DOHH2 (cell line): ENCODE measurements at regions not wholly inside any gene's neighbourhood (a gene's known extent, or its start where the extent isn't known, plus 50 kb on each side); places are given as distances from the start of the nearest gene placed in this dataset.
"Not testable (repeated sequence)": the region's sequence is repeated elsewhere in the genome, so short reads cannot be mapped to it uniquely, and the experiment has no call there.

Experiments
- H3F3A ChIP-seq: fragments of 200-600 bp; sonication (generic), shearing (Covaris generic); 2 replicates; pipeline ENCODE4 v1.6.0; 2016; ENCODE audit warnings: antibody characterized with exemption, mild to moderate bottlenecking; ENCODE audit not compliant: control insufficient read depth, insufficient read depth
- H3K27ac ChIP-seq: fragments of 200-600 bp; sonication (generic); 2 replicates; pipeline ENCODE4 v1.5.1; 2014; ENCODE audit warnings: low read depth, mild to moderate bottlenecking, low read length, moderate library complexity
- H3K27me3 ChIP-seq: fragments of 200-600 bp; sonication (generic); 2 replicates; pipeline ENCODE4 v1.6.1; 2014; ENCODE audit warnings: mild to moderate bottlenecking, low read length, mixed read lengths; ENCODE audit not compliant: control insufficient read depth
- H3K36me3 ChIP-seq: fragments of 200-600 bp; sonication (generic); 2 replicates; pipeline ENCODE4 v1.6.1; 2014; ENCODE audit warnings: mild to moderate bottlenecking, low read length, moderate library complexity, mixed read lengths; ENCODE audit not compliant: control insufficient read depth
- H3K4me1 ChIP-seq: fragments of 200-600 bp; sonication (generic); 2 replicates; pipeline ENCODE4 v1.6.1; 2014; ENCODE audit warnings: mild to moderate bottlenecking, low read length, mixed read lengths; ENCODE audit not compliant: control insufficient read depth
- H3K4me2 ChIP-seq: fragments of 200-600 bp; sonication (generic); 2 replicates; pipeline ENCODE4 v1.6.0; 2014; ENCODE audit warnings: mild to moderate bottlenecking, low read length, moderate library complexity
- H3K4me3 ChIP-seq: fragments of 200-600 bp; sonication (generic); 2 replicates; pipeline ENCODE4 v1.5.1; 2014; ENCODE audit warnings: mild to moderate bottlenecking, low read length, mixed read lengths
- H3K79me2 ChIP-seq: fragments of 200-600 bp; sonication (generic); 2 replicates; pipeline ENCODE4 v1.6.1; 2014; ENCODE audit warnings: mild to moderate bottlenecking, low read length, mixed read lengths; ENCODE audit not compliant: control insufficient read depth
- H3K9me2 ChIP-seq: fragments of 200-600 bp; sonication (generic); replicated peaks from 2 replicates; pipeline ENCODE4 v1.6.1; 2014; ENCODE audit warnings: mild to moderate bottlenecking, low read length, mixed read lengths; ENCODE audit not compliant: control insufficient read depth
- H3K9me3 ChIP-seq: fragments of 200-600 bp; sonication (generic); 2 replicates; pipeline ENCODE4 v1.6.1; 2014; ENCODE audit warnings: antibody characterized with exemption, low read length, mixed read lengths; ENCODE audit not compliant: control insufficient read depth, insufficient read depth
- H4K20me1 ChIP-seq: fragments of 200-600 bp; sonication (generic); 2 replicates; pipeline ENCODE4 v1.6.0; 2014; ENCODE audit warnings: low read depth, mild to moderate bottlenecking, antibody characterized with exemption, low read length, moderate library complexity; ENCODE audit not compliant: control insufficient read depth, insufficient read depth
- CTCF ChIP-seq: fragments of 200-600 bp; sonication (generic); IDR thresholded peaks from one replicate; pipeline ENCODE4 v1.5.1; 2014; ENCODE audit warnings: antibody characterized with exemption, mild to moderate bottlenecking, low read depth, low read length; ENCODE audit not compliant: poor library complexity, severe bottlenecking
- EZH2phosphoT487 ChIP-seq: fragments of 200-600 bp; sonication (generic); IDR thresholded peaks from 2 replicates; pipeline ENCODE4 v1.6.1; 2017; ENCODE audit warnings: borderline replicate concordance, mild to moderate bottlenecking, antibody characterized with exemption, low read length, moderate library complexity, mixed read lengths

DNA sequence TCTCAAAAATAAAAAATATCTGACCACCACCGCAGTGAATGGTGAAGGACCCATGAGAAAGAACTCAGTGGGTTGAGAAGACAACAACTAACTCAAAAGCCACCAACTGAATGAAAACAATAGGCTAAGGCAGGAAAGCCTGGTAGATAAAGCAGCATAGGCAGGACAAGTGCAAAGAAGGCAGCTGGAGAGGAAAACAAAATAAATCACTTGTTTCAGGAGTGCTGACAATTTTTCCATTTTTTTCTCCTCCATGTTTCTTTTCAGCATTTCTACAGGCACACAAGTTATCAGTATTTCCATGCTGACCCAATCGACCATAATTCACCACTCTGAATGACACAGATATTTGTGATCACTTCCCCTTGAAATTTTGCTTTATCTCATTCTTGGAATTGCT lies 597.8 kb downstream of the LIG4 start:
- H3K27ac ChIP-seq = no peak overlapping the region
- no peaks in the 10 kb centered on the region for H3K9me3 ChIP-seq
- no peaks in the 10 kb centered on the region for H3K4me1 ChIP-seq
- H3F3A ChIP-seq = no peaks in the 10 kb centered on the region
- H4K20me1 ChIP-seq = no peaks in the 10 kb centered on the region
- no peaks in the 10 kb centered on the region for H3K79me2 ChIP-seq
- H3K36me3 ChIP-seq = no peaks in the 10 kb centered on the region
- H3K27me3 ChIP-seq = no peaks in the 10 kb centered on the region
- H3K4me3 ChIP-seq = no peak overlapping the region
- TF ChIP-seq EZH2phosphoT487 (no peak), CTCF (no peak)
- H3K4me2 ChIP-seq = no peak overlapping the region
- no peaks in the 10 kb centered on the region for H3K9me2 ChIP-seq

- Histone ChIP-seq H3K27me3 (no peaks in the 10 kb centered on the region), H3K4me1 (no peaks in the 10 kb centered on the region), H3K27ac (no peak overlapping the region), H3F3A (no peaks in the 10 kb centered on the region), H3K9me3 (no peaks in the 10 kb centered on the region), H3K36me3 (no peaks in the 10 kb centered on the region), H4K20me1 (no peaks in the 10 kb centered on the region), H3K4me3 (no peak overlapping the region), H3K9me2 (no peaks in the 10 kb centered on the region), H3K4me2 (no peak overlapping the region), H3K79me2 (no peaks in the 10 kb centered on the region)
- TF ChIP-seq CTCF (no peak), EZH2phosphoT487 (no peak)
These were observed 603.0 kb downstream of the LIG4 start for GRCh38 chr13:107612376-107612775.

- H3K9me3 ChIP-seq = no peaks in the 10 kb centered on the region
- H4K20me1 ChIP-seq = no peaks in the 10 kb centered on the region
- no peak overlapping the region for H3K4me3 ChIP-seq
- TF ChIP-seq CTCF = no peak
- TF ChIP-seq EZH2phosphoT487 = no peak
- H3F3A ChIP-seq = no peaks in the 10 kb centered on the region
- no peaks in the 10 kb centered on the region for H3K27me3 ChIP-seq
- no peaks in the 10 kb centered on the region for H3K36me3 ChIP-seq
- no peak overlapping the region for H3K27ac ChIP-seq
- H3K4me2 ChIP-seq = no peak overlapping the region
- H3K79me2 ChIP-seq = no peaks in the 10 kb centered on the region
- no peaks in the 10 kb centered on the region for H3K4me1 ChIP-seq
- H3K9me2 ChIP-seq = no peaks in the 10 kb centered on the region
These were observed 606.6 kb downstream of the LIG4 start for GRCh38 chr13:107608736-107609135.

DNA sequence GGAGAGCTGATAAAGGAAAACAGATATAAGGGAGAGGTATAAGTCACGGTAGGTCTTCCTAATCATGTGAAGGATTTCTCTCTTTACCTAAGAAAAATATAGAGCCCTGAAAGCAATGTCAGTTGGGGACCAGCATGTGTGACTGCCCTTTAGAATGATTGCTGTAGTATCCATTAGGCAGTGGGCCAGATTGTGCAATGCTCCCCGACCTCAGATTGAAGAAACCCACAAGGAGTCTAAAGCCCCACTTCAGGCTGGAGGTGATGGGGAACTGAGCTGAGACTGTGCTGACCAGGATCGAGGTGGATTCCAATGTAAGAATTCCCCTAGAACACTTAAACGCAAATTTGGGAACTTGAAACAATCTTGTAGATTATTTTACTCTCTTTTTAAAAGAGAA lies 614.4 kb downstream of the LIG4 start:
- Histone ChIP-seq H4K20me1 (no peaks in the 10 kb centered on the region), H3K9me2 (no peaks in the 10 kb centered on the region), H3K27ac (no peak overlapping the region), H3K36me3 (no peaks in the 10 kb centered on the region), H3K4me3 (no peak overlapping the region), H3K9me3 (no peaks in the 10 kb centered on the region), H3K4me1 (no peaks in the 10 kb centered on the region), H3F3A (no peaks in the 10 kb centered on the region), H3K27me3 (no peaks in the 10 kb centered on the region), H3K79me2 (no peaks in the 10 kb centered on the region), H3K4me2 (no peak overlapping the region)
- TF ChIP-seq CTCF (no peak), EZH2phosphoT487 (no peak)

DNA sequence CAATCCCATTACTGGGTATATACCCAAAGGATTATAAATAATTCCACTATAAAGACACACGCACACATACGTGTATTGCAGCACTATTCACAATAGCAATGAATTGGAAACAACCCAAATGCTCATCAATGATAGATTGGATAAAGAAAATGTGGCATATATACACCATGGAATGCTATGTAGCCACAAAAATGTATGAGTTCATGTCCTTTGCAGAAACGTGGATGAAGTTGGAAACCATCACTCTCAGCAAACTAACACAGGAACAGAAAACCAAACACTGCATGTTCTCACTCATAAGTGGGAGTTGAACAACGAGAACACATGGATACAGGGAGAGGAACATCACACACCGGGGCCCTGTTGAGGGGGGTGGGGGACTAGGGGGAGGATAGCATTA lies 619.0 kb downstream of the LIG4 start:
- H3K79me2 ChIP-seq, H3K36me3 ChIP-seq, H3K9me3 ChIP-seq, H3K4me3 ChIP-seq, H3K27me3 ChIP-seq, H3K27ac ChIP-seq, H3F3A ChIP-seq, H3K9me2 ChIP-seq, H3K4me2 ChIP-seq, H3K4me1 ChIP-seq, H4K20me1 ChIP-seq: not testable (repeated sequence)
